ENCODE measurements at regions not wholly inside any gene's neighbourhood (a gene's known extent, or its start where the extent isn't known, plus 50 kb on each side); places are given as distances from the start of the nearest gene placed in this dataset.
"Not testable (repeated sequence)": the region's sequence is repeated elsewhere in the genome, so short reads cannot be mapped to it uniquely, and the experiment has no call there.

DNA sequence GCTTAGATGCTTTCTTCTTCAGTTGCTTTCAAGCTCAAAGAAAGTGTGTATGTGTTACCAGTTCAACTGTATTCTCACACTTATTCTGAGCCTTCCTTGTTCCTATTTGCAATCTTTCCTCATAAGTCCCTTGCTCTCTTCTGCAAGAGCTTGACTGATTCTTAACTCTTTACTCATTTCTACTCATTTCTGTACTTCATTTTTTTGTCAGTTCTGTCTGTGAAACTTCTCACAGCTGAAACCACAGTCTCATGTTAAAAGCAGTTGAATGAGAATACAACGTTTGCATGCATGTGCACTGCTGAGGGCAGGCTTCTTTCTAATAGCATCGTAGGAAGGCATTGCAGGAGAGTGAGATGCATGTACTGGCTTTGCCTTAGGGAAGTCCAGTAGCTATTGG lies 54.8 kb downstream of the HSFY2 start:
- not testable (repeated sequence) for TF ChIP-seq ZFX (IDR thresholded peaks at IDR 0.05); JUND (IDR thresholded peaks at IDR 0.05); EGR1 (IDR thresholded peaks at IDR 0.05; ENCODE audit: low read depth); POLR2A (IDR thresholded peaks at IDR 0.05; ENCODE audit: borderline replicate concordance, extremely low read depth, insufficient read depth, insufficient read length); ELF1 (IDR thresholded peaks at IDR 0.05; ENCODE audit: borderline replicate concordance, low read depth); EZH2 (IDR thresholded peaks at IDR 0.05); RAD21 (IDR thresholded peaks at IDR 0.05; ENCODE audit: low read depth); CBX3 (IDR thresholded peaks at IDR 0.05; ENCODE audit: low read depth); EZH2phosphoT487 (IDR thresholded peaks at IDR 0.05; ENCODE audit: borderline replicate concordance); POLR2AphosphoS5 (IDR thresholded peaks at IDR 0.05; ENCODE audit: low read depth, low read length)
- TF ChIP-seq, protein P1, sequence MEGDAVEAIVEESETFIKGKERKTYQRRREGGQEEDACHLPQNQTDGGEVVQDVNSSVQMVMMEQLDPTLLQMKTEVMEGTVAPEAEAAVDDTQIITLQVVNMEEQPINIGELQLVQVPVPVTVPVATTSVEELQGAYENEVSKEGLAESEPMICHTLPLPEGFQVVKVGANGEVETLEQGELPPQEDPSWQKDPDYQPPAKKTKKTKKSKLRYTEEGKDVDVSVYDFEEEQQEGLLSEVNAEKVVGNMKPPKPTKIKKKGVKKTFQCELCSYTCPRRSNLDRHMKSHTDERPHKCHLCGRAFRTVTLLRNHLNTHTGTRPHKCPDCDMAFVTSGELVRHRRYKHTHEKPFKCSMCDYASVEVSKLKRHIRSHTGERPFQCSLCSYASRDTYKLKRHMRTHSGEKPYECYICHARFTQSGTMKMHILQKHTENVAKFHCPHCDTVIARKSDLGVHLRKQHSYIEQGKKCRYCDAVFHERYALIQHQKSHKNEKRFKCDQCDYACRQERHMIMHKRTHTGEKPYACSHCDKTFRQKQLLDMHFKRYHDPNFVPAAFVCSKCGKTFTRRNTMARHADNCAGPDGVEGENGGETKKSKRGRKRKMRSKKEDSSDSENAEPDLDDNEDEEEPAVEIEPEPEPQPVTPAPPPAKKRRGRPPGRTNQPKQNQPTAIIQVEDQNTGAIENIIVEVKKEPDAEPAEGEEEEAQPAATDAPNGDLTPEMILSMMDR (IDR thresholded peaks at IDR 0.05 in 2 of 3, conservative IDR thresholded peaks at IDR 0.05 in 1 of 3; ENCODE audit: borderline replicate concordance in 1 of 3, insufficient read depth in 1 of 3, low read depth in 2 of 3, low read length in 2 of 3), result not testable (repeated sequence)
- TF ChIP-seq, protein P2, sequence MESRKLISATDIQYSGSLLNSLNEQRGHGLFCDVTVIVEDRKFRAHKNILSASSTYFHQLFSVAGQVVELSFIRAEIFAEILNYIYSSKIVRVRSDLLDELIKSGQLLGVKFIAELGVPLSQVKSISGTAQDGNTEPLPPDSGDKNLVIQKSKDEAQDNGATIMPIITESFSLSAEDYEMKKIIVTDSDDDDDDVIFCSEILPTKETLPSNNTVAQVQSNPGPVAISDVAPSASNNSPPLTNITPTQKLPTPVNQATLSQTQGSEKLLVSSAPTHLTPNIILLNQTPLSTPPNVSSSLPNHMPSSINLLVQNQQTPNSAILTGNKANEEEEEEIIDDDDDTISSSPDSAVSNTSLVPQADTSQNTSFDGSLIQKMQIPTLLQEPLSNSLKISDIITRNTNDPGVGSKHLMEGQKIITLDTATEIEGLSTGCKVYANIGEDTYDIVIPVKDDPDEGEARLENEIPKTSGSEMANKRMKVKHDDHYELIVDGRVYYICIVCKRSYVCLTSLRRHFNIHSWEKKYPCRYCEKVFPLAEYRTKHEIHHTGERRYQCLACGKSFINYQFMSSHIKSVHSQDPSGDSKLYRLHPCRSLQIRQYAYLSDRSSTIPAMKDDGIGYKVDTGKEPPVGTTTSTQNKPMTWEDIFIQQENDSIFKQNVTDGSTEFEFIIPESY (IDR thresholded peaks at IDR 0.05; ENCODE audit: extremely low read depth, insufficient replicate concordance, low read length), result not testable (repeated sequence)
- TF ChIP-seq, protein P3, sequence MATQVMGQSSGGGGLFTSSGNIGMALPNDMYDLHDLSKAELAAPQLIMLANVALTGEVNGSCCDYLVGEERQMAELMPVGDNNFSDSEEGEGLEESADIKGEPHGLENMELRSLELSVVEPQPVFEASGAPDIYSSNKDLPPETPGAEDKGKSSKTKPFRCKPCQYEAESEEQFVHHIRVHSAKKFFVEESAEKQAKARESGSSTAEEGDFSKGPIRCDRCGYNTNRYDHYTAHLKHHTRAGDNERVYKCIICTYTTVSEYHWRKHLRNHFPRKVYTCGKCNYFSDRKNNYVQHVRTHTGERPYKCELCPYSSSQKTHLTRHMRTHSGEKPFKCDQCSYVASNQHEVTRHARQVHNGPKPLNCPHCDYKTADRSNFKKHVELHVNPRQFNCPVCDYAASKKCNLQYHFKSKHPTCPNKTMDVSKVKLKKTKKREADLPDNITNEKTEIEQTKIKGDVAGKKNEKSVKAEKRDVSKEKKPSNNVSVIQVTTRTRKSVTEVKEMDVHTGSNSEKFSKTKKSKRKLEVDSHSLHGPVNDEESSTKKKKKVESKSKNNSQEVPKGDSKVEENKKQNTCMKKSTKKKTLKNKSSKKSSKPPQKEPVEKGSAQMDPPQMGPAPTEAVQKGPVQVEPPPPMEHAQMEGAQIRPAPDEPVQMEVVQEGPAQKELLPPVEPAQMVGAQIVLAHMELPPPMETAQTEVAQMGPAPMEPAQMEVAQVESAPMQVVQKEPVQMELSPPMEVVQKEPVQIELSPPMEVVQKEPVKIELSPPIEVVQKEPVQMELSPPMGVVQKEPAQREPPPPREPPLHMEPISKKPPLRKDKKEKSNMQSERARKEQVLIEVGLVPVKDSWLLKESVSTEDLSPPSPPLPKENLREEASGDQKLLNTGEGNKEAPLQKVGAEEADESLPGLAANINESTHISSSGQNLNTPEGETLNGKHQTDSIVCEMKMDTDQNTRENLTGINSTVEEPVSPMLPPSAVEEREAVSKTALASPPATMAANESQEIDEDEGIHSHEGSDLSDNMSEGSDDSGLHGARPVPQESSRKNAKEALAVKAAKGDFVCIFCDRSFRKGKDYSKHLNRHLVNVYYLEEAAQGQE (IDR thresholded peaks at IDR 0.05; ENCODE audit: low read depth), result not testable (repeated sequence)
- TF ChIP-seq, protein P4, sequence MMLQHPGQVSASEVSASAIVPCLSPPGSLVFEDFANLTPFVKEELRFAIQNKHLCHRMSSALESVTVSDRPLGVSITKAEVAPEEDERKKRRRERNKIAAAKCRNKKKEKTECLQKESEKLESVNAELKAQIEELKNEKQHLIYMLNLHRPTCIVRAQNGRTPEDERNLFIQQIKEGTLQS (IDR thresholded peaks at IDR 0.05), result not testable (repeated sequence)
